Sigmoid colon (tissue), 4 donors: ENCODE measurements at regions not wholly inside any gene's neighbourhood (a gene's known extent, or its start where the extent isn't known, plus 50 kb on each side); places are given as distances from the start of the nearest gene placed in this dataset.

Source experiments
- CTCF ChIP-seq, 4 experiments: fragments of 450-650 bp in 3 of 4; fragments of 200-600 bp in 1 of 4; IDR thresholded peaks; one replicate each; pipeline ENCODE4 v1.5.1; 2016 to 2019; ENCODE audit warnings: antibody characterized with exemption in 4 of 4, mild to moderate bottlenecking in 3 of 4, moderate library complexity in 2 of 4
- EP300 ChIP-seq, 4 donors: sonication (generic); formaldehyde crosslinking; IDR thresholded peaks; one replicate each; pipeline ENCODE4 v1.6.1; 2017; ENCODE audit warnings: antibody characterized with exemption in 4 of 4
- POLR2A ChIP-seq, 2 donors: fragments of 450-650 bp; IDR thresholded peaks; one replicate each; pipeline ENCODE4 v1.6.1; 2016; ENCODE audit warnings: antibody characterized with exemption in 2 of 2, mild to moderate bottlenecking in 2 of 2, moderate library complexity in 2 of 2
- POLR2AphosphoS5 ChIP-seq, 4 donors: sonication (generic); formaldehyde crosslinking; IDR thresholded peaks; one replicate each; pipeline ENCODE4 v1.6.1; 2017; ENCODE audit warnings: antibody characterized with exemption in 4 of 4

GRCh38 chr2:129379411-129379810, 600.1 kb upstream of the RAB6C start:
- TF ChIP-seq CTCF (IDR thresholded peaks at IDR 0.05) (no peak), POLR2AphosphoS5 (IDR thresholded peaks at IDR 0.05) (no peak), POLR2A (IDR thresholded peaks at IDR 0.05) (no peak), EP300 (IDR thresholded peaks at IDR 0.05) (no peak)
